ENCODE measurements at regions not wholly inside any gene's neighbourhood (a gene's known extent, or its start where the extent isn't known, plus 50 kb on each side); places are given as distances from the start of the nearest gene placed in this dataset.

- WGBS, 3 donors, result 59 to 84% (median 74%) methylated on average over 2 of the region's 2 CpGs
- no peaks in the 10 kb centered on the region for H3K36me3 ChIP-seq
- no peak for DNase-seq
- no peaks in the 10 kb centered on the region for H3K9me3 ChIP-seq
- intact Hi-C loops (cut with DNase I), result no loop called here
- H3K27ac ChIP-seq, result no peak overlapping the region
- TF ChIP-seq POLR2A (IDR thresholded peaks at IDR 0.05), result no peak
- no peak for TF ChIP-seq EP300 (IDR thresholded peaks at IDR 0.05)
- TF ChIP-seq CTCF (IDR thresholded peaks at IDR 0.05), result no peak
- peaks cover 1% of the 10 kb centered on the region for H3K4me1 ChIP-seq (ENCODE audit: insufficient read depth)
- no peaks in the 10 kb centered on the region for H3K27me3 ChIP-seq
- no peak overlapping the region for H3K4me3 ChIP-seq
Measured at GRCh38 chr13:48773531-48774275, 120.0 kb downstream of the CYSLTR2 start.

DNA sequence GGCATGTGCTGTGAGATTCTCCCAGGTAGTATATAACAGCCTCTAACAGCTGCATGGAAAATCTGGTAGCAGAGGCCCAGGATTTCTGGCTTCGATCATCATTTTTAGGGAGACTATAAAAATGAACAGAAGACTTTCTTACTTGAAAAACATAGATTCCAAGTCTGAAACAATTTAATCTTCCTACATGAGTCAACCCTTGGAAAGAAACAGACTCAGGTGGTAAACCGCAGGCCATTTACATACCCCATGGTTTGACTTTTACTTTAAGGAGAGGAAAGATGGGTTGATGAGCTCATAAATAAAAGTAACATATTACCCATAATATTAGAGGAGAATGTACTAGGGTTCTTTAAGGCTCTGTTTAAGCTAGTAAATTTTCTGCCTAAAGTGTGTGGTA lies 121.6 kb downstream of the CYSLTR2 start:
- Histone ChIP-seq H3K9me3 (no peaks in the 10 kb centered on the region), H3K4me3 (no peak overlapping the region), H3K36me3 (no peaks in the 10 kb centered on the region), H3K27ac (no peak overlapping the region), H3K27me3 (no peaks in the 10 kb centered on the region), H3K4me1 (ENCODE audit: insufficient read depth) (peaks cover 1% of the 10 kb centered on the region)
- DNase-seq, result no peak
- TF ChIP-seq POLR2A (IDR thresholded peaks at IDR 0.05) (no peak), CTCF (IDR thresholded peaks at IDR 0.05) (no peak), EP300 (IDR thresholded peaks at IDR 0.05) (no peak)
- intact Hi-C loops (cut with DNase I), result no loop called here
- 70 to 82% (median 72%) methylated on average over 2 of the region's 2 CpGs for WGBS, 3 donors

GRCh38 chr13:48775804-48776203 lies 122.1 kb downstream of the CYSLTR2 start:
- Histone ChIP-seq H3K27me3 (no peaks in the 10 kb centered on the region), H3K36me3 (no peaks in the 10 kb centered on the region), H3K27ac (no peak overlapping the region), H3K4me3 (no peak overlapping the region), H3K4me1 (ENCODE audit: insufficient read depth) (peaks cover 1% of the 10 kb centered on the region), H3K9me3 (no peaks in the 10 kb centered on the region)
- intact Hi-C loops (cut with DNase I), result no loop called here
- no peak for DNase-seq
- 19 to 26% (median 25%) methylated on average over 4 of the region's 4 CpGs for WGBS, 3 donors
- TF ChIP-seq POLR2A (IDR thresholded peaks at IDR 0.05), result no peak
- TF ChIP-seq EP300 (IDR thresholded peaks at IDR 0.05), result no peak
- no peak for TF ChIP-seq CTCF (IDR thresholded peaks at IDR 0.05)

- no peak overlapping the region for H3K27ac ChIP-seq
- no peak for DNase-seq
- peaks cover 1% of the 10 kb centered on the region for H3K4me1 ChIP-seq (ENCODE audit: insufficient read depth)
- H3K9me3 ChIP-seq, result no peaks in the 10 kb centered on the region
- H3K4me3 ChIP-seq, result no peak overlapping the region
- 26 to 63% (median 30%) methylated on average over 1 of the region's 1 CpG for WGBS, 3 donors
- intact Hi-C loops (cut with DNase I), result no loop called here
- no peaks in the 10 kb centered on the region for H3K27me3 ChIP-seq
- no peak for TF ChIP-seq CTCF (IDR thresholded peaks at IDR 0.05)
- no peak for TF ChIP-seq EP300 (IDR thresholded peaks at IDR 0.05)
- no peaks in the 10 kb centered on the region for H3K36me3 ChIP-seq
Measured at GRCh38 chr13:48776401-48776800, 122.7 kb downstream of the CYSLTR2 start.

Measured in ovary (tissue), 7 donors.